ENCODE measurements at regions not wholly inside any gene's neighbourhood (a gene's known extent, or its start where the extent isn't known, plus 50 kb on each side); places are given as distances from the start of the nearest gene placed in this dataset.

- Histone ChIP-seq H4K5ac (ENCODE audit: insufficient read length, low read depth, low read length) (no peak overlapping the region), H3K4me2 (ENCODE audit: insufficient read depth in 1 of 2, low read depth in 2 of 2, low read length in 2 of 2) (no peak overlapping the region), H2BK5ac (ENCODE audit: low read depth, low read length) (no peak overlapping the region), H2BK120ac (replicated peaks; ENCODE audit: low read depth, low read length) (no peak overlapping the region), H2BK20ac (ENCODE audit: low read length) (no peak overlapping the region), H3K36me3 (ENCODE audit: control insufficient read depth in 2 of 4, insufficient read depth in 4 of 4, low read length in 3 of 4) (no peaks in the 10 kb centered on the region), H3K23ac (ENCODE audit: insufficient read length) (no peak overlapping the region), H3K79me2 (ENCODE audit: control insufficient read depth in 1 of 2, insufficient read depth in 2 of 2, low read length in 2 of 2) (no peaks in the 10 kb centered on the region), H3K79me1 (ENCODE audit: low read depth, low read length) (no peaks in the 10 kb centered on the region), H3K4me1 (replicated peaks in 1 of 4; ENCODE audit: control insufficient read depth in 3 of 4, insufficient read depth in 4 of 4, low read length in 3 of 4) (peaks cover 0 to 4% (median 0%) of the 10 kb centered on the region in 4 experiments; a peak in 1 of 7 replicates), H4K91ac (replicated peaks; ENCODE audit: insufficient read length, low read length) (no peak overlapping the region), H2BK15ac (ENCODE audit: low read length) (no peak overlapping the region), H3K4me3 (ENCODE audit: extremely low read depth in 1 of 4, insufficient read depth in 2 of 4, low read depth in 3 of 4, low read length in 4 of 4) (no peak overlapping the region), H3K27me3 (replicated peaks in 1 of 4; ENCODE audit: control insufficient read depth in 3 of 4, extremely low read depth in 1 of 4, insufficient read depth in 3 of 4, low read length in 3 of 4) (no peaks in the 10 kb centered on the region), H2AFZ (ENCODE audit: low read length) (no peak overlapping the region; the same call in 1 of the 2 replicates), H3K18ac (ENCODE audit: extremely low read depth, low read length) (no peak overlapping the region), H3K4ac (replicated peaks; ENCODE audit: insufficient read length, low read depth, low read length) (no peak overlapping the region), H4K8ac (ENCODE audit: extremely low read depth, insufficient read depth, low read length) (no peak overlapping the region), H3K27ac (ENCODE audit: low read depth, low read length) (no peak overlapping the region), H3K9ac (replicated peaks in 1 of 4; ENCODE audit: extremely low read depth in 1 of 4, low read depth in 3 of 4, low read length in 3 of 4) (no peak overlapping the region), H3K14ac (ENCODE audit: insufficient read length) (no peak overlapping the region), H3K56ac (replicated peaks; ENCODE audit: insufficient read length, low read depth, low read length) (no peak overlapping the region), H4K20me1 (replicated peaks in 1 of 2; ENCODE audit: control insufficient read depth in 1 of 2, insufficient read depth in 2 of 2, low read length in 2 of 2) (no peaks in the 10 kb centered on the region), H3K23me2 (ENCODE audit: low read depth, low read length) (no peaks in the 10 kb centered on the region), H3K9me3 (ENCODE audit: insufficient read depth in 2 of 2, low read depth in 1 of 2, low read length in 1 of 2) (no peaks in the 10 kb centered on the region), H2BK12ac (ENCODE audit: low read depth, low read length) (no peak overlapping the region), H2AK5ac (ENCODE audit: low read depth, low read length) (no peak overlapping the region)
- 85% methylated on average over 5 of the region's 5 CpGs; no CpG with 5 or more reads in 1 of the 2 experiments for WGBS, 2 experiments (ENCODE audit: extremely low coverage in 1 of 2, insufficient coverage in 1 of 2, insufficient read length in 1 of 2, insufficient replicate concordance in 2 of 2, low coverage in 1 of 2, low lambda C conversion rate in 2 of 2, missing lambda C conversion rate in 1 of 2)
- no peak for TF ChIP-seq POLR2A (IDR thresholded peaks at IDR 0.05; ENCODE audit: control extremely low read depth in 1 of 2, low read depth in 2 of 2, low read length in 2 of 2)
- DNase-seq (ENCODE audit: low read depth in 1 of 2, low spot score in 2 of 2) (no peak), FAIRE-seq (no peak)
- CTCF ChIA-PET (ENCODE audit: partially characterized antibody), result interaction anchor here (0.7 kb wide), 1 partner anchor 21 kb away, joined by 3 read pairs; no protein-coding TSS in a partner anchor
- POLR2A ChIA-PET (ENCODE audit: partially characterized antibody), result no interaction called here
Observed at GRCh38 chr7:97580205-97580604, 151.7 kb upstream of the TAC1 start.
